ENCODE measurements at regions not wholly inside any gene's neighbourhood (a gene's known extent, or its start where the extent isn't known, plus 50 kb on each side); places are given as distances from the start of the nearest gene placed in this dataset. TPM values are rescaled to one million over a fixed set of nuclear protein-coding genes. Genes with fewer than 3 reads are reported as not detected.

GRCh38 chr17:70022175-70022574 lies 52.9 kb upstream of the KCNJ16 start:
- H2AFZ ChIP-seq: peak overlapping the region; percentile 56
- in situ Hi-C loops (cut with MboI): no loop called here
- no peak overlapping the region for H3K4me3 ChIP-seq
- H3K36me3 ChIP-seq (ENCODE audit: low read depth): no peaks in the 10 kb centered on the region
- TF ChIP-seq EZH2 (IDR thresholded peaks at IDR 0.05; ENCODE audit: insufficient read depth, poor library complexity, severe bottlenecking): no peak
- TF ChIP-seq EZH2phosphoT487 (IDR thresholded peaks at IDR 0.05; ENCODE audit: insufficient read depth, low read depth): no peak
- H3K4me1 ChIP-seq (ENCODE audit: insufficient read depth): peaks cover 13% of the 10 kb centered on the region
- H3K27me3 ChIP-seq (replicated peaks; ENCODE audit: insufficient read depth): no peaks in the 10 kb centered on the region
- H3K4me2 ChIP-seq (ENCODE audit: unreplicated experiment): peak overlapping the region; percentile 42
- no peaks in the 10 kb centered on the region for H3K9me3 ChIP-seq (ENCODE audit: low read depth)
- WGBS, 2 experiments (ENCODE audit: low coverage in 1 of 2, low lambda C conversion rate in 2 of 2, missing lambda C conversion rate in 2 of 2): 12 to 20% methylated on average over 3 of the region's 3 CpGs
- H3K9me2 ChIP-seq (ENCODE audit: insufficient read depth): no peaks in the 10 kb centered on the region
- no peaks in the 10 kb centered on the region for H3K79me2 ChIP-seq (ENCODE audit: insufficient read depth)
- H3K27ac ChIP-seq: no peak overlapping the region
- no peaks in the 10 kb centered on the region for H3F3A ChIP-seq (ENCODE audit: insufficient read depth)
- peak; percentile 20 for DNase-seq
- H3K9ac ChIP-seq: no peak overlapping the region
- H4K20me1 ChIP-seq (ENCODE audit: insufficient read depth): no peaks in the 10 kb centered on the region

- Histone ChIP-seq H3K4me1 (ENCODE audit: insufficient read depth) (peaks cover 13% of the 10 kb centered on the region), H3F3A (ENCODE audit: insufficient read depth) (no peaks in the 10 kb centered on the region), H3K79me2 (ENCODE audit: insufficient read depth) (no peaks in the 10 kb centered on the region), H3K27me3 (replicated peaks; ENCODE audit: insufficient read depth) (no peaks in the 10 kb centered on the region), H3K9ac (no peak overlapping the region), H4K20me1 (ENCODE audit: insufficient read depth) (no peaks in the 10 kb centered on the region), H3K4me2 (ENCODE audit: unreplicated experiment) (no peak overlapping the region), H2AFZ (no peak overlapping the region), H3K9me2 (ENCODE audit: insufficient read depth) (no peaks in the 10 kb centered on the region), H3K27ac (no peak overlapping the region), H3K9me3 (ENCODE audit: low read depth) (no peaks in the 10 kb centered on the region), H3K4me3 (no peak overlapping the region), H3K36me3 (ENCODE audit: low read depth) (no peaks in the 10 kb centered on the region)
- in situ Hi-C loops (cut with MboI): no loop called here
- 90 to 94% methylated on average over 1 of the region's 1 CpG for WGBS, 2 experiments (ENCODE audit: low coverage in 1 of 2, low lambda C conversion rate in 2 of 2, missing lambda C conversion rate in 2 of 2)
- no peak for TF ChIP-seq EZH2 (IDR thresholded peaks at IDR 0.05; ENCODE audit: insufficient read depth, poor library complexity, severe bottlenecking)
- TF ChIP-seq EZH2phosphoT487 (IDR thresholded peaks at IDR 0.05; ENCODE audit: insufficient read depth, low read depth): no peak
- DNase-seq: no peak
These were observed 50.8 kb upstream of the KCNJ16 start for GRCh38 chr17:70024253-70024652.

Small RNAs in the stretch of these regions (small RNA-seq; reads per million reads assigned to genes)
- gene AC002545.1 (ENCODE audit: low read depth, low replicate concordance): not detected
- gene RF00019 (ENCODE audit: low read depth, low replicate concordance): not detected

Measured in GM23248 (cell line).